K562 (cell line): ENCODE measurements at regions not wholly inside any gene's neighbourhood (a gene's known extent, or its start where the extent isn't known, plus 50 kb on each side); places are given as distances from the start of the nearest gene placed in this dataset.

Experiments used
- ARID3B ChIP-seq: fragments of 250-450 bp; sonication (Bioruptor Pico); IDR thresholded peaks from 2 replicates; pipeline ENCODE4 v1.4.0; 2020; ENCODE audit warnings: borderline replicate concordance
- CHAMP1 ChIP-seq: fragments of 450-650 bp; IDR thresholded peaks from 2 replicates; pipeline ENCODE4 v1.6.1; 2016; ENCODE audit warnings: mild to moderate bottlenecking
- HOXB6 ChIP-seq: fragments of 250-450 bp; sonication (Bioruptor Pico); IDR thresholded peaks from 2 replicates; pipeline ENCODE4 v1.5.1; 2022; ENCODE audit warnings: mild to moderate bottlenecking, borderline replicate concordance
- L3MBTL2 ChIP-seq: fragments of 450-650 bp; IDR thresholded peaks from 2 replicates; pipeline ENCODE4 v1.6.1; 2016; ENCODE audit warnings: mild to moderate bottlenecking, moderate library complexity
- MEF2D ChIP-seq: conservative IDR thresholded peaks from 2 replicates; pipeline ENCODE4 v1.6.1; 2016; ENCODE audit warnings: low read depth, missing genetic modification characterization, missing compliant biosample characterization
- TEAD2 ChIP-seq: fragments of 450-650 bp; IDR thresholded peaks from 2 replicates; pipeline ENCODE4 v1.6.1; 2016; ENCODE audit warnings: missing genetic modification characterization, control low read depth, missing compliant biosample characterization
- XRCC5 ChIP-seq: fragments of 200-400 bp; formaldehyde crosslinking; IDR thresholded peaks from 2 replicates; pipeline ENCODE4 v1.6.1; 2017; ENCODE audit warnings: low read depth, mild to moderate bottlenecking, low read length
- ZNF253 ChIP-seq: fragments of 250-450 bp; sonication (Bioruptor Pico); conservative IDR thresholded peaks from 2 replicates; pipeline ENCODE4 v1.6.1; 2021; ENCODE audit warnings: mild to moderate bottlenecking
- ZNF639 ChIP-seq, 2 experiments: fragments of 200-800 bp in 1 of 2; sonication (Bioruptor generic) in 1 of 2; sonication (generic) in 1 of 2; formaldehyde crosslinking in 1 of 2; IDR thresholded peaks in 1 of 2; conservative IDR thresholded peaks in 1 of 2; 2 replicates each; pipeline versions ENCODE4 v1.5.0 to v1.6.1; 2016 to 2020; ENCODE audit warnings: missing compliant biosample characterization in 1 of 2, missing genetic modification characterization in 1 of 2, missing genetic modification reagents in 1 of 2

- TF ChIP-seq ARID3B, result no peak
- TF ChIP-seq L3MBTL2, result no peak
- TF ChIP-seq XRCC5, result no peak
- no peak for TF ChIP-seq ZNF253 (CRISPR knock-in tag)
- TF ChIP-seq CHAMP1, result no peak
- no peak for TF ChIP-seq ZNF639 (CRISPR knock-in tag; conservative IDR thresholded peaks at IDR 0.05 in 1 of 2, IDR thresholded peaks at IDR 0.05 in 1 of 2)
- no peak for TF ChIP-seq HOXB6 (CRISPR knock-in tag)
- TF ChIP-seq TEAD2 (tag), result no peak
- TF ChIP-seq MEF2D (tag), result no peak
These were observed 77.0 kb downstream of the C5orf15 start (continued) for GRCh38 chr5:133891390-133891789.
